ENCODE measurements at regions not wholly inside any gene's neighbourhood (a gene's known extent, or its start where the extent isn't known, plus 50 kb on each side); places are given as distances from the start of the nearest gene placed in this dataset.

DNA sequence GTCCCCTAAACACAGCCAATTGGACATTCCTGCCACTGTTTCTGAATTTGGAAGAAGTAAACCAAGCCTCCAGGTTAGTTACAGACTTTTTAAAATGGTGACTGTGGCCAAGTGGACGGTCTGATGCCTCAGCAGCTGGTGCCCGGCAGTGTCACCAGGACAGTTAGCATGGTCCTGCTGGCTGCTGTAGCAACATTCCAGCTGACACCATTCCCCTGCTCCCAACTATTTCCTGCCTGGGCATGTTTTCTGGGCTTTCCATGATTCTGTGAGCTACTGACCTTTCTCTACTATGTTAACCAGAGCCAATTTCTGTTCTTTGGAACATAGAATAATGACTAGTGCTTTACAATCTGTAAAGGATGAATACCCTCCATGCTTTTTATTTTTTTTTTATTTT is 95.0 kb downstream of the TLR5 start:
- H3K27me3 ChIP-seq (ENCODE audit: insufficient read depth, low read length, poor library complexity, severe bottlenecking): no peaks in the 10 kb centered on the region
- H3K9ac ChIP-seq (ENCODE audit: low read depth, low read length, poor library complexity, severe bottlenecking): no peak overlapping the region
- no peak for TF ChIP-seq CTCF (conservative IDR thresholded peaks at IDR 0.05; ENCODE audit: low read length)
- no peak for TF ChIP-seq EZH2phosphoT487 (IDR thresholded peaks at IDR 0.05; ENCODE audit: borderline replicate concordance)
- H3K9me2 ChIP-seq (replicated peaks; ENCODE audit: low read depth, low read length): no peaks in the 10 kb centered on the region
- no peaks in the 10 kb centered on the region; the same call in 1 of the 2 replicates for H3K9me3 ChIP-seq (ENCODE audit: insufficient read depth, low read depth, low read length)
- H2AFZ ChIP-seq (ENCODE audit: low read length): no peak overlapping the region
- H3F3A ChIP-seq (ENCODE audit: low read depth): no peaks in the 10 kb centered on the region
- no peaks in the 10 kb centered on the region for H3K4me1 ChIP-seq (ENCODE audit: insufficient read depth, low read length, poor library complexity, severe bottlenecking)
- H3K36me3 ChIP-seq (ENCODE audit: insufficient read depth, low read length): no peaks in the 10 kb centered on the region
- no peaks in the 10 kb centered on the region for H4K20me1 ChIP-seq (ENCODE audit: insufficient read depth, low read length, poor library complexity, severe bottlenecking)
- no peak overlapping the region for H3K4me3 ChIP-seq (ENCODE audit: low read length, poor library complexity, severe bottlenecking)
- H3K79me2 ChIP-seq (ENCODE audit: insufficient read depth, low read length): no peaks in the 10 kb centered on the region
- H3K4me2 ChIP-seq (ENCODE audit: low read depth, low read length, poor library complexity, severe bottlenecking): no peak overlapping the region

- TF ChIP-seq EZH2phosphoT487 (IDR thresholded peaks at IDR 0.05; ENCODE audit: borderline replicate concordance) (no peak), CTCF (conservative IDR thresholded peaks at IDR 0.05; ENCODE audit: low read length) (no peak)
- no peaks in the 10 kb centered on the region for H3F3A ChIP-seq (ENCODE audit: low read depth)
- no peak overlapping the region for H3K4me2 ChIP-seq (ENCODE audit: low read depth, low read length, poor library complexity, severe bottlenecking)
- no peaks in the 10 kb centered on the region for H4K20me1 ChIP-seq (ENCODE audit: insufficient read depth, low read length, poor library complexity, severe bottlenecking)
- no peak overlapping the region for H3K4me3 ChIP-seq (ENCODE audit: low read length, poor library complexity, severe bottlenecking)
- no peaks in the 10 kb centered on the region for H3K36me3 ChIP-seq (ENCODE audit: insufficient read depth, low read length)
- H3K79me2 ChIP-seq (ENCODE audit: insufficient read depth, low read length): no peaks in the 10 kb centered on the region
- H3K9me3 ChIP-seq (ENCODE audit: insufficient read depth, low read depth, low read length): no peaks in the 10 kb centered on the region
- no peaks in the 10 kb centered on the region for H3K4me1 ChIP-seq (ENCODE audit: insufficient read depth, low read length, poor library complexity, severe bottlenecking)
- H3K9me2 ChIP-seq (replicated peaks; ENCODE audit: low read depth, low read length): no peaks in the 10 kb centered on the region
- no peak overlapping the region for H3K9ac ChIP-seq (ENCODE audit: low read depth, low read length, poor library complexity, severe bottlenecking)
- no peak overlapping the region for H2AFZ ChIP-seq (ENCODE audit: low read length)
- H3K27me3 ChIP-seq (ENCODE audit: insufficient read depth, low read length, poor library complexity, severe bottlenecking): no peaks in the 10 kb centered on the region
Observed at GRCh38 chr1:223052462-223052861, 90.6 kb downstream of the TLR5 start.

- Histone ChIP-seq H3K27me3 (ENCODE audit: insufficient read depth, low read length, poor library complexity, severe bottlenecking) (no peaks in the 10 kb centered on the region), H3K4me3 (ENCODE audit: low read length, poor library complexity, severe bottlenecking) (no peak overlapping the region), H3K9me2 (replicated peaks; ENCODE audit: low read depth, low read length) (no peaks in the 10 kb centered on the region), H3K4me1 (ENCODE audit: insufficient read depth, low read length, poor library complexity, severe bottlenecking) (no peaks in the 10 kb centered on the region), H3K9me3 (ENCODE audit: insufficient read depth, low read depth, low read length) (no peaks in the 10 kb centered on the region), H3K9ac (ENCODE audit: low read depth, low read length, poor library complexity, severe bottlenecking) (no peak overlapping the region), H2AFZ (ENCODE audit: low read length) (no peak overlapping the region), H3K79me2 (ENCODE audit: insufficient read depth, low read length) (no peaks in the 10 kb centered on the region), H3F3A (ENCODE audit: low read depth) (no peaks in the 10 kb centered on the region), H4K20me1 (ENCODE audit: insufficient read depth, low read length, poor library complexity, severe bottlenecking) (no peaks in the 10 kb centered on the region), H3K4me2 (ENCODE audit: low read depth, low read length, poor library complexity, severe bottlenecking) (no peak overlapping the region), H3K36me3 (ENCODE audit: insufficient read depth, low read length) (no peaks in the 10 kb centered on the region)
- TF ChIP-seq CTCF (conservative IDR thresholded peaks at IDR 0.05; ENCODE audit: low read length) (no peak), EZH2phosphoT487 (IDR thresholded peaks at IDR 0.05; ENCODE audit: borderline replicate concordance) (no peak)
Observed at GRCh38 chr1:223052931-223053330, 90.1 kb downstream of the TLR5 start.

All from Loucy (cell line).